ENCODE measurements at regions not wholly inside any gene's neighbourhood (a gene's known extent, or its start where the extent isn't known, plus 50 kb on each side); places are given as distances from the start of the nearest gene placed in this dataset.

GRCh38 chr12:19947344-19947743 is 421.0 kb upstream of the PDE3A start:
- no peak for DNase-seq (ENCODE audit: low read depth in 2 of 2)

- no peak for DNase-seq (ENCODE audit: low read depth in 2 of 2)
Observed at GRCh38 chr12:19951664-19952063, 416.7 kb upstream of the PDE3A start.

GRCh38 chr12:19953734-19954133 is 414.6 kb upstream of the PDE3A start:
- no peak for DNase-seq (ENCODE audit: low read depth in 2 of 2)

- no peak for DNase-seq (ENCODE audit: low read depth in 2 of 2)
Observed at GRCh38 chr12:19954163-19954562, 414.2 kb upstream of the PDE3A start.

GRCh38 chr12:19957308-19958125 is 410.8 kb upstream of the PDE3A start:
- no peak for DNase-seq (ENCODE audit: low read depth in 2 of 2)

GRCh38 chr12:19958389-19958788 is 409.9 kb upstream of the PDE3A start:
- no peak for DNase-seq (ENCODE audit: low read depth in 2 of 2)

GRCh38 chr12:19959353-19959752 is 409.0 kb upstream of the PDE3A start:
- DNase-seq (ENCODE audit: low read depth in 2 of 2) = no peak

GRCh38 chr12:19960527-19960926 is 407.8 kb upstream of the PDE3A start:
- DNase-seq (ENCODE audit: low read depth in 2 of 2) = no peak

GRCh38 chr12:19962192-19962591 is 406.1 kb upstream of the PDE3A start:
- DNase-seq (ENCODE audit: low read depth in 2 of 2) = no peak

- no peak for DNase-seq (ENCODE audit: low read depth in 2 of 2)
Observed at GRCh38 chr12:19963972-19964371, 404.4 kb upstream of the PDE3A start.

GRCh38 chr12:19964549-19964948 is 403.8 kb upstream of the PDE3A start:
- no peak for DNase-seq (ENCODE audit: low read depth in 2 of 2)

GRCh38 chr12:19965196-19966038 is 402.9 kb upstream of the PDE3A start:
- no peak for DNase-seq (ENCODE audit: low read depth in 2 of 2)

GRCh38 chr12:19967001-19967400 is 401.3 kb upstream of the PDE3A start:
- DNase-seq (ENCODE audit: low read depth in 2 of 2) = no peak

- DNase-seq (ENCODE audit: low read depth in 2 of 2) = no peak
Observed at GRCh38 chr12:19967431-19967830, 400.9 kb upstream of the PDE3A start.

- DNase-seq (ENCODE audit: low read depth in 2 of 2) = no peak
Observed at GRCh38 chr12:19970116-19970515, 398.2 kb upstream of the PDE3A start.

GRCh38 chr12:19970821-19971220 is 397.5 kb upstream of the PDE3A start:
- no peak for DNase-seq (ENCODE audit: low read depth in 2 of 2)

GRCh38 chr12:19971361-19972280 is 396.7 kb upstream of the PDE3A start:
- DNase-seq (ENCODE audit: low read depth in 2 of 2) = no peak

GRCh38 chr12:19972325-19973288 is 395.7 kb upstream of the PDE3A start:
- no peak for DNase-seq (ENCODE audit: low read depth in 2 of 2)

- no peak for DNase-seq (ENCODE audit: low read depth in 2 of 2)
Observed at GRCh38 chr12:19978193-19978592, 390.1 kb upstream of the PDE3A start.

- DNase-seq (ENCODE audit: low read depth in 2 of 2) = no peak
Observed at GRCh38 chr12:19979584-19979983, 388.8 kb upstream of the PDE3A start.

- DNase-seq (ENCODE audit: low read depth in 2 of 2) = no peak
Observed at GRCh38 chr12:19981944-19982343, 386.4 kb upstream of the PDE3A start.

Data from stimulated activated CD4-positive, alpha-beta T cell treated with anti-CD3 and anti-CD28 coated beads, Interleukin-12 subunit alpha, Interleukin-12 subunit beta, amount 100 ng/mL, for 24 hours (primary cell).